ENCODE measurements at regions not wholly inside any gene's neighbourhood (a gene's known extent, or its start where the extent isn't known, plus 50 kb on each side); places are given as distances from the start of the nearest gene placed in this dataset.

DNA sequence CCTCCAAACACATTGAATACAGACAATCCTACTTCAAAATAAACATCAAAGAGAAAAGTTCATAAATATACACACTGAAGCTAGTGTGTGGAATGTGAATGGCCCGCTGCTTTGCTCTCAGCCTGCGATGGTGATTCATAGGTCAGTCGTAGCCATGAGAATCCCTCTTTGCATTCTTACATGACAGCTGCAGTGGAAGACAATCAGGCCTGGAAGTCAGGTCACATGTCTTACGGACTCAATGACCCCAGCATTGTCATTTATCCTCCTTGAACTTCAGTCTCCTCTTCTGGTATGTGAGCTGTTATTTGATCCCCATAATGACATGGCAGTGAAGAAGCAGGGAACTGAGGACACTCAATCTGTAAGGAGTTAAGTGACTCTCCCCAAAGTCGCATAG is 217.8 kb upstream of the EOMES start:
- BruUV-seq (replicated peaks): no TSS peak

DNA sequence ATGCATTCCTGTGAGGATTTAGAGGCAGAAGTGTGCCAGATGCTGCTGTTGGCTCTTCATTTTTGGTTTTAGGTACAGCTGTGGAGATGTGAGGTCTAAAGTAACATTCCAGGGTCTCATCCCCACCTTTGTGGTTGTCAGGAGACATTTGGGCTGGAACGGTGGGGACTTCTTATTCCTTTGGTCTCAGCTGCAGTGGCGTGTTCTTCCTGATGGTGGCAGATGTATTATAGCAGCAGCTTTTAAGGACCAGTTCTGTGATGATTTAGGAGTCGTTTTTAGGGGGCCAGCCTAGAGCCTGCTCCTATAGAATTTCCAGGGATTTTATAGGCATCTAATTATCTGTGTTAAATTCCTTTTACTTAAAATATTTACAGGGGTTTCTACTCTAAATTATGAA is 221.0 kb upstream of the EOMES start:
- Histone ChIP-seq H3K9me3 (ENCODE audit: control insufficient read depth in 1 of 2, insufficient read depth in 1 of 2, low read depth in 1 of 2, low read length in 2 of 2) (no peaks in the 10 kb centered on the region), H3K27me3 (ENCODE audit: insufficient read depth, low read length) (no peaks in the 10 kb centered on the region), H3K4me1 (ENCODE audit: control insufficient read depth in 1 of 2, insufficient read depth in 2 of 2, low read length in 2 of 2) (peaks cover 0 to 13% of the 10 kb centered on the region in 2 experiments; a peak in 2 of 4 replicates), H3K36me3 (ENCODE audit: control insufficient read depth in 1 of 2, insufficient read depth in 2 of 2, low read length in 2 of 2) (no peaks in the 10 kb centered on the region), H3K4me2 (ENCODE audit: low read length) (peak overlapping the region; percentile 31), H3K79me2 (ENCODE audit: insufficient read depth, low read length) (no peaks in the 10 kb centered on the region), H3K9me2 (ENCODE audit: insufficient read depth) (no peaks in the 10 kb centered on the region), H3K9ac (ENCODE audit: low read length) (no peak overlapping the region), H2AFZ (ENCODE audit: low read depth, low read length, poor library complexity, severe bottlenecking) (peak overlapping the region; percentile 64), H3K27ac (ENCODE audit: low read depth, low read length) (no peak overlapping the region), H3K4me3 (replicated peaks in 1 of 2; ENCODE audit: low read depth in 1 of 2, low read length in 2 of 2) (no peak overlapping the region), H4K20me1 (ENCODE audit: insufficient read depth) (no peaks in the 10 kb centered on the region)
- ChIA-PET CTCF (interaction anchor here (0.6 kb wide), 1 partner anchor 12 kb away, joined by 3 read pairs; no protein-coding TSS in a partner anchor), POLR2A (no interaction called here), RAD21 (ENCODE audit: low non-redundant PET in 1 of 2, low total read pairs in 2 of 2, uncharacterized antibody in 2 of 2, unreplicated experiment in 2 of 2) (no interaction called here)
- TF ChIP-seq, protein P1, sequence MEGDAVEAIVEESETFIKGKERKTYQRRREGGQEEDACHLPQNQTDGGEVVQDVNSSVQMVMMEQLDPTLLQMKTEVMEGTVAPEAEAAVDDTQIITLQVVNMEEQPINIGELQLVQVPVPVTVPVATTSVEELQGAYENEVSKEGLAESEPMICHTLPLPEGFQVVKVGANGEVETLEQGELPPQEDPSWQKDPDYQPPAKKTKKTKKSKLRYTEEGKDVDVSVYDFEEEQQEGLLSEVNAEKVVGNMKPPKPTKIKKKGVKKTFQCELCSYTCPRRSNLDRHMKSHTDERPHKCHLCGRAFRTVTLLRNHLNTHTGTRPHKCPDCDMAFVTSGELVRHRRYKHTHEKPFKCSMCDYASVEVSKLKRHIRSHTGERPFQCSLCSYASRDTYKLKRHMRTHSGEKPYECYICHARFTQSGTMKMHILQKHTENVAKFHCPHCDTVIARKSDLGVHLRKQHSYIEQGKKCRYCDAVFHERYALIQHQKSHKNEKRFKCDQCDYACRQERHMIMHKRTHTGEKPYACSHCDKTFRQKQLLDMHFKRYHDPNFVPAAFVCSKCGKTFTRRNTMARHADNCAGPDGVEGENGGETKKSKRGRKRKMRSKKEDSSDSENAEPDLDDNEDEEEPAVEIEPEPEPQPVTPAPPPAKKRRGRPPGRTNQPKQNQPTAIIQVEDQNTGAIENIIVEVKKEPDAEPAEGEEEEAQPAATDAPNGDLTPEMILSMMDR (IDR thresholded peaks at IDR 0.05 in 2 of 3, conservative IDR thresholded peaks at IDR 0.05 in 1 of 3; ENCODE audit: borderline replicate concordance in 1 of 3, insufficient read depth in 1 of 3, low read depth in 2 of 3, low read length in 2 of 3): peak in 2 of 3 experiments; percentile 57 to 58; a peak in 5 of 6 replicates
- peak; percentile 55 for TF ChIP-seq RAD21 (IDR thresholded peaks at IDR 0.05; ENCODE audit: low read depth)
- no peak for TF ChIP-seq EZH2phosphoT487 (IDR thresholded peaks at IDR 0.05; ENCODE audit: borderline replicate concordance)
- no peak for TF ChIP-seq POLR2AphosphoS5 (IDR thresholded peaks at IDR 0.05; ENCODE audit: low read depth, low read length)
- intact Hi-C loops (cut with micrococcal nuclease): no loop called here
- BruUV-seq (replicated peaks): no TSS peak
- DNase-seq (ENCODE audit: low read depth, low spot score) (peak; percentile 29), ATAC-seq (peak; percentile 89)

More for the DNA sequence above, 217.8 kb upstream of the EOMES start:
- Histone ChIP-seq H3K9me3 (ENCODE audit: control insufficient read depth in 1 of 2, insufficient read depth in 1 of 2, low read depth in 1 of 2, low read length in 2 of 2) (no peaks in the 10 kb centered on the region), H3K36me3 (ENCODE audit: control insufficient read depth in 1 of 2, insufficient read depth in 2 of 2, low read length in 2 of 2) (no peaks in the 10 kb centered on the region), H3K4me1 (ENCODE audit: control insufficient read depth in 1 of 2, insufficient read depth in 2 of 2, low read length in 2 of 2) (peaks cover 0 to 13% of the 10 kb centered on the region in 2 experiments; a peak in 2 of 4 replicates), H3K9ac (ENCODE audit: low read length) (no peak overlapping the region), H3K4me2 (ENCODE audit: low read length) (peak overlapping the region; percentile 17; the same call in 1 of the 2 replicates), H3K27me3 (ENCODE audit: insufficient read depth, low read length) (no peaks in the 10 kb centered on the region), H2AFZ (ENCODE audit: low read depth, low read length, poor library complexity, severe bottlenecking) (no peak overlapping the region), H4K20me1 (ENCODE audit: insufficient read depth) (no peaks in the 10 kb centered on the region), H3K9me2 (ENCODE audit: insufficient read depth) (no peaks in the 10 kb centered on the region), H3K79me2 (ENCODE audit: insufficient read depth, low read length) (no peaks in the 10 kb centered on the region), H3K4me3 (replicated peaks in 1 of 2; ENCODE audit: low read depth in 1 of 2, low read length in 2 of 2) (no peak overlapping the region), H3K27ac (ENCODE audit: low read depth, low read length) (no peak overlapping the region)
- POLR2A ChIA-PET: no interaction called here
- no peak for TF ChIP-seq SIN3A (IDR thresholded peaks at IDR 0.05; ENCODE audit: low read depth)
- TF ChIP-seq ELF1 (IDR thresholded peaks at IDR 0.05; ENCODE audit: borderline replicate concordance, low read depth): no peak
- TF ChIP-seq, protein P2, sequence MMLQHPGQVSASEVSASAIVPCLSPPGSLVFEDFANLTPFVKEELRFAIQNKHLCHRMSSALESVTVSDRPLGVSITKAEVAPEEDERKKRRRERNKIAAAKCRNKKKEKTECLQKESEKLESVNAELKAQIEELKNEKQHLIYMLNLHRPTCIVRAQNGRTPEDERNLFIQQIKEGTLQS (IDR thresholded peaks at IDR 0.05): no peak
- TF ChIP-seq EGR1 (IDR thresholded peaks at IDR 0.05; ENCODE audit: low read depth): no peak
- TF ChIP-seq CEBPB (IDR thresholded peaks at IDR 0.05; ENCODE audit: low read depth): no peak
- DNase-seq (ENCODE audit: low read depth, low spot score) (no peak), ATAC-seq (peak; percentile 61)
- RAD21 ChIA-PET (ENCODE audit: low non-redundant PET in 1 of 2, low total read pairs in 2 of 2, uncharacterized antibody in 2 of 2, unreplicated experiment in 2 of 2): no interaction called here
- CTCF ChIA-PET: no interaction called here
- intact Hi-C loops (cut with micrococcal nuclease): no loop called here
